GM21528 (cell line): ENCODE measurements at regions not wholly inside any gene's neighbourhood (a gene's known extent, or its start where the extent isn't known, plus 50 kb on each side); places are given as distances from the start of the nearest gene placed in this dataset.

Experiments
- ATAC-seq: cut with Tn5 transposase; IDR thresholded peaks from one replicate; pipeline ENCODE4 v1.9.1; 2021; ENCODE audit warnings: mild to moderate bottlenecking, moderate library complexity; ENCODE audit not compliant: unreplicated experiment, low FRiP score

- ATAC-seq, result no peak
Observed at GRCh38 chr3:99246010-99246654, 344.6 kb upstream of the DCBLD2 start.

GRCh38 chr3:99242271-99242670 is 340.8 kb upstream of the DCBLD2 start:
- no peak for ATAC-seq

- no peak for ATAC-seq
Observed at GRCh38 chr3:99240700-99241099, 339.2 kb upstream of the DCBLD2 start.

GRCh38 chr3:99236576-99236975 is 335.1 kb upstream of the DCBLD2 start:
- ATAC-seq, result no peak

- ATAC-seq, result no peak
Observed at GRCh38 chr3:99232696-99233095, 331.2 kb upstream of the DCBLD2 start.

GRCh38 chr3:99218468-99218867 is 317.0 kb upstream of the DCBLD2 start:
- ATAC-seq, result no peak

- no peak for ATAC-seq
Observed at GRCh38 chr3:99212969-99213368, 311.5 kb upstream of the DCBLD2 start.

GRCh38 chr3:99211309-99211708 is 309.8 kb upstream of the DCBLD2 start:
- ATAC-seq, result no peak

GRCh38 chr3:99199021-99199420 is 297.5 kb upstream of the DCBLD2 start:
- ATAC-seq, result no peak

GRCh38 chr3:99191186-99191585 is 289.7 kb upstream of the DCBLD2 start:
- ATAC-seq, result no peak

- ATAC-seq, result no peak
Observed at GRCh38 chr3:99188936-99189335, 287.4 kb upstream of the DCBLD2 start.

GRCh38 chr3:99186016-99186415 is 284.5 kb upstream of the DCBLD2 start:
- no peak for ATAC-seq

GRCh38 chr3:99176169-99176964 is 274.9 kb upstream of the DCBLD2 start:
- ATAC-seq, result no peak

- no peak for ATAC-seq
Observed at GRCh38 chr3:99175276-99175812, 273.8 kb upstream of the DCBLD2 start.

- peak; percentile 75 for ATAC-seq
Observed at GRCh38 chr3:99172736-99173657, 271.5 kb upstream of the DCBLD2 start.

GRCh38 chr3:99171800-99172199 is 270.3 kb upstream of the DCBLD2 start:
- ATAC-seq, result no peak

- no peak for ATAC-seq
Observed at GRCh38 chr3:99170867-99171517, 269.5 kb upstream of the DCBLD2 start.

- no peak for ATAC-seq
Observed at GRCh38 chr3:99167071-99167470, 265.6 kb upstream of the DCBLD2 start.

GRCh38 chr3:99163314-99163713 is 261.8 kb upstream of the DCBLD2 start:
- ATAC-seq, result no peak

GRCh38 chr3:99159220-99159762 is 257.8 kb upstream of the DCBLD2 start:
- no peak for ATAC-seq
